ENCODE measurements at regions not wholly inside any gene's neighbourhood (a gene's known extent, or its start where the extent isn't known, plus 50 kb on each side); places are given as distances from the start of the nearest gene placed in this dataset.

DNA sequence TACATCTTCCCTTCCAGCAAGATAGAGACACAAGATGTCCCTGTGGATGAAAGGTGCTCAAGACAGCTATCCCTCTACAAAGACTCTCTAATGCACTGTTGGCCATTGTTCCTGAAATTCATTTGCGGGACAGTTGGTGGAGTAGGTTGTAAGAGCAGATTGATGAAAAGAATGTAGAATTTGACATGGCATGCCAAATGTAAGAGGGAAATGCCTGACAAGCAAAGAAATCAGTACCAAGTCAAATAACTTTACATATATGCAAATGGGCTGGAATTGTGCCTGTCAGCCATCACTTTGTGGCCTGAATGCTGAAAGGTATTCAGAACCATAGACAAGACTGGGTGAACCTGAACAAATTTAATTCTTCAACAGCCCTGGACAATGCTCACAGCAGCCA, 120.3 kb upstream of the FAM204A start:
- intact Hi-C loops (cut with DNase I; ENCODE audit: low total_unique reads) = no loop called here
- no peaks in the 10 kb centered on the region for H3K36me3 ChIP-seq (ENCODE audit: low read depth, missing control alignments)
- H3K27me3 ChIP-seq = no peaks in the 10 kb centered on the region
- H3K27ac ChIP-seq = no peak overlapping the region
- H3K4me1 ChIP-seq = no peaks in the 10 kb centered on the region
- no peak overlapping the region for H3K4me3 ChIP-seq
- H3K9me3 ChIP-seq = no peaks in the 10 kb centered on the region
- 95 to 97% methylated on average over 1 of the region's 1 CpG for WGBS, 2 donors
- DNase-seq = no peak
- TF ChIP-seq POLR2A (IDR thresholded peaks at IDR 0.05) = no peak
- TF ChIP-seq, protein P1, sequence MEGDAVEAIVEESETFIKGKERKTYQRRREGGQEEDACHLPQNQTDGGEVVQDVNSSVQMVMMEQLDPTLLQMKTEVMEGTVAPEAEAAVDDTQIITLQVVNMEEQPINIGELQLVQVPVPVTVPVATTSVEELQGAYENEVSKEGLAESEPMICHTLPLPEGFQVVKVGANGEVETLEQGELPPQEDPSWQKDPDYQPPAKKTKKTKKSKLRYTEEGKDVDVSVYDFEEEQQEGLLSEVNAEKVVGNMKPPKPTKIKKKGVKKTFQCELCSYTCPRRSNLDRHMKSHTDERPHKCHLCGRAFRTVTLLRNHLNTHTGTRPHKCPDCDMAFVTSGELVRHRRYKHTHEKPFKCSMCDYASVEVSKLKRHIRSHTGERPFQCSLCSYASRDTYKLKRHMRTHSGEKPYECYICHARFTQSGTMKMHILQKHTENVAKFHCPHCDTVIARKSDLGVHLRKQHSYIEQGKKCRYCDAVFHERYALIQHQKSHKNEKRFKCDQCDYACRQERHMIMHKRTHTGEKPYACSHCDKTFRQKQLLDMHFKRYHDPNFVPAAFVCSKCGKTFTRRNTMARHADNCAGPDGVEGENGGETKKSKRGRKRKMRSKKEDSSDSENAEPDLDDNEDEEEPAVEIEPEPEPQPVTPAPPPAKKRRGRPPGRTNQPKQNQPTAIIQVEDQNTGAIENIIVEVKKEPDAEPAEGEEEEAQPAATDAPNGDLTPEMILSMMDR (IDR thresholded peaks at IDR 0.05) = no peak

DNA sequence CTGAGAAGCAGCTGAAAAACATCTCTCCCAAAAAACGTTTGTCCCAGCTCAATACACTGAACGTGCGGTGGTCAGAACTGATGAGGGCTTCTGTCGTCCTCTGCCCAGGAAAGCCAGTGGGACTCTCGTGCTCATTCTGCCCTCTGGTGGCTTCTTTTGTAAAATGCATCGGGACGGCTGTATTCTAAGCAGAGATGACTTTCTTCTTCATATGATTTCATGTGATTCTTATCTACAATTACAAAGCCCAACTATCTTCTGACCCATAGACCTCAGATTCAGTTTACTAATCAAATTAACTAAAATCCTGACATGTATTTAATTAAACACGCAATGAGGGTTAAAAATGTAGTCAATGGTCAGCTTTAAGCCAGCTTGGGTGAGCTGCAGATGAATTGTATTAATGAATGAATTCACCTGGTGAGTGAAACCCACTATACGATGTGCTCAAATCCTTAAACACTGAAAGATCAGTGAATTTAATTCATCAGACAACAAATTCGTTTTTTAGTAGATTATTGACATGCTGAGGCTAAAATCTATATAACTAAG, 117.6 kb upstream of the FAM204A start:
- H3K4me1 ChIP-seq = no peaks in the 10 kb centered on the region
- H3K36me3 ChIP-seq (ENCODE audit: low read depth, missing control alignments) = no peaks in the 10 kb centered on the region
- H3K27ac ChIP-seq = no peak overlapping the region
- peak; percentile 82 for DNase-seq
- H3K9me3 ChIP-seq = no peaks in the 10 kb centered on the region
- no peak for TF ChIP-seq POLR2A (IDR thresholded peaks at IDR 0.05)
- TF ChIP-seq, protein P1 (IDR thresholded peaks at IDR 0.05) = peak; percentile 33 to 78 (median 40)
- no peaks in the 10 kb centered on the region for H3K27me3 ChIP-seq
- intact Hi-C loops (cut with DNase I; ENCODE audit: low total_unique reads) = no loop called here
- 7 to 8% methylated on average over 10 of the region's 10 CpGs for WGBS, 2 donors
- H3K4me3 ChIP-seq = no peak overlapping the region

DNA sequence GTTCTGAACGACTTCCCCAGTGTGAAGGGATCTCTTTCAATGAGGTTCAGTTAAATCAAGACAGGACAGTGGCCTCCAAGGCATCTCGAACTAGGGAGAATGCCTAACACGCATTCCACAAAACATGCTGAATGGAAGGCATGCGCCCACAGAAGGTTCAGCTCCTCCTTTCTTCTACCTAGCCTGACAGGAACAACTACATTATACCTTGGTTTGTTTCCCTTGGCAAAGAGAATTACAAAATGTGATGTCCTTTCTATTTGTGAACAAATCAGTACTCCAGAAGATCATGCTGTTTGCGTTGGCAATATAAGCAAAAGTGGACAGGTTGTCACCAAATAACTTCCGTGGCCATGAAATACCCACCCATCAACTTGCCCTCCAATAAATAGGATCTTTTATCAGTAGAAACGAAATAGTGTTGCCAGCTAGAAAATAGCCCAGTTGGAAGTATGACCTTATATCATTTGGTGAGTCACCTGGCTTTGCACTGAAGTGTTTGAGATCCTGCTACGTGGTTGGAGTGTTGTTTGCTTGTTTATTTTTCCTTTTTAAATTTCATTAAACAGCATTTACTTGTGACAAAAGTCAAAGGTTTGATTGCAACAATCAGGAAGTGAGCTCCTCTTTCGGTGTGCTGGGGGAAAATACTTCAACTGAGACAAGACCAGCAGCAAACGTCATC, 117.0 kb upstream of the FAM204A start:
- H3K4me1 ChIP-seq = no peaks in the 10 kb centered on the region
- intact Hi-C loops (cut with DNase I; ENCODE audit: low total_unique reads) = no loop called here
- no peaks in the 10 kb centered on the region for H3K27me3 ChIP-seq
- DNase-seq = no peak
- TF ChIP-seq POLR2A (IDR thresholded peaks at IDR 0.05) = no peak
- TF ChIP-seq, protein P1 (IDR thresholded peaks at IDR 0.05) = no peak
- no peak overlapping the region for H3K4me3 ChIP-seq
- H3K27ac ChIP-seq = no peak overlapping the region
- 53 to 55% methylated on average over 10 of the region's 10 CpGs for WGBS, 2 donors
- H3K9me3 ChIP-seq = no peaks in the 10 kb centered on the region
- no peaks in the 10 kb centered on the region for H3K36me3 ChIP-seq (ENCODE audit: low read depth, missing control alignments)

DNA sequence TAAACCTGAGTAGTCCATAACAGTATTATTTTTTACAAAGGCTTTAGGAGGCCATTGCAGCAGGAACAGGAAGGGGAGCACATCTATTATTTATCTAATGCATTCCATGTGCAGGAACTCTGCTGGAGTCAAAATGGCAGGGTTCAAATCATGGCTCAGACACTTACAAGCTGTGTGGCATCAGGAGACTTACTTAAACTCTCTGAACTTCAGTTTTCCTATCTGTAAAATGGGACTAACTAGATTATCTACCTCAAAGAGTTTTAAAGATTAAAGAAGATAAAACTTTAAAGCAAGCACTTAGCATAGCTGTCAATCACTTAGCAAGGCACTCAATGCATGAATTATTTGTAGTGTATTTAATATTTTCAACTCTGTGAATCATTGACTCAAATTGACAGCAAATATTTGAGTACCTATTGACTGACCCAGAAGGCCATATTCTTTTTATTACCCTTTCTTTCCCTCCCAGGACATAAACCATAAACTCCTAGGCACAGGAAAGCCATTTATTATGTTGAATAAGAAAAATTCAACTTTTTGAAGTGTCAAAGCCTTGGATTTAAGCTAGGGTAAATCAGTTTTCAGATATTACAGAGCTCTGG, 115.8 kb upstream of the FAM204A start:
- TF ChIP-seq, protein P1 (IDR thresholded peaks at IDR 0.05) = no peak
- TF ChIP-seq POLR2A (IDR thresholded peaks at IDR 0.05) = no peak
- intact Hi-C loops (cut with DNase I; ENCODE audit: low total_unique reads) = no loop called here
- H3K27me3 ChIP-seq = no peaks in the 10 kb centered on the region
- no peaks in the 10 kb centered on the region for H3K9me3 ChIP-seq
- H3K4me1 ChIP-seq = no peaks in the 10 kb centered on the region
- no peak for DNase-seq
- H3K36me3 ChIP-seq (ENCODE audit: low read depth, missing control alignments) = no peaks in the 10 kb centered on the region
- H3K27ac ChIP-seq = no peak overlapping the region
- no peak overlapping the region for H3K4me3 ChIP-seq
